PC-9 (cell line): ENCODE measurements at regions not wholly inside any gene's neighbourhood (a gene's known extent, or its start where the extent isn't known, plus 50 kb on each side); places are given as distances from the start of the nearest gene placed in this dataset.
A peak's percentile ranks its signal among the peaks of the same experiment; 100 is the strongest.

Experiments used
- BruUV-seq: library from RNA; stranded (reverse); fragments of 400-500 nt; replicated peaks from 2 replicates; lab custom pipeline; 2021; lab: Mats Ljungman, UMichigan
- CTCF ChIA-PET: fragments of 300-600 bp; sonication (Branson Sonifier 250); formaldehyde crosslinking; loops from one replicate; lab custom pipeline; 2022; ENCODE audit warnings: antibody characterized with exemption; lab: Charles Lee
- POLR2A ChIA-PET: fragments of 300-600 bp; sonication (Branson Sonifier 250); formaldehyde crosslinking; loops from one replicate; lab custom pipeline; 2022; ENCODE audit warnings: antibody characterized with exemption; ENCODE audit not compliant: unreplicated experiment; lab: Charles Lee
- DNase-seq, 2 experiments: peaks; one replicate each; pipeline versions ENCODE4 v3.0.0 to v3.0.0-alpha.2; 2015 to 2022; ENCODE audit warnings: mixed read lengths in 1 of 2
- H2AFZ ChIP-seq: fragments of 200-600 bp; sonication (generic); 2 replicates; pipeline ENCODE4 v1.8.1; 2017; ENCODE audit warnings: antibody characterized with exemption
- H3F3A ChIP-seq: fragments of 200-600 bp; sonication (generic); 2 replicates; pipeline ENCODE4 v1.8.1; 2017; ENCODE audit warnings: antibody characterized with exemption, mild to moderate bottlenecking, low read depth; ENCODE audit not compliant: insufficient read depth
- H3K27ac ChIP-seq: fragments of 200-600 bp; sonication (generic); 2 replicates; pipeline ENCODE4 v1.6.1; 2016; ENCODE audit warnings: mixed run types
- H3K27me3 ChIP-seq: fragments of 200-600 bp; sonication (generic); 2 replicates; pipeline ENCODE4 v1.6.1; 2016; ENCODE audit warnings: low read depth, mixed run types; ENCODE audit not compliant: insufficient read depth
- H3K36me3 ChIP-seq: fragments of 200-600 bp; sonication (generic); 2 replicates; pipeline ENCODE4 v1.6.1; 2016; ENCODE audit warnings: low read depth, mixed run types
- H3K4me1 ChIP-seq: fragments of 200-600 bp; sonication (generic); replicated peaks from 2 replicates; pipeline ENCODE4 v1.6.1; 2016; ENCODE audit warnings: mixed run types; ENCODE audit not compliant: insufficient read depth
- H3K4me2 ChIP-seq: fragments of 200-600 bp; sonication (generic); 2 replicates; pipeline ENCODE4 v1.6.1; 2017; ENCODE audit warnings: mixed run types
- H3K4me3 ChIP-seq: fragments of 200-600 bp; sonication (generic); 2 replicates; pipeline ENCODE4 v1.6.1; 2016; ENCODE audit warnings: mixed run types
- H3K79me2 ChIP-seq: fragments of 200-600 bp; sonication (generic); 2 replicates; pipeline ENCODE4 v1.6.1; 2017; ENCODE audit warnings: low read depth, mixed run types
- H3K9me2 ChIP-seq: fragments of 200-600 bp; sonication (generic); 2 replicates; pipeline ENCODE4 v1.8.1; 2017; ENCODE audit warnings: mild to moderate bottlenecking; ENCODE audit not compliant: insufficient read depth
- H3K9me3 ChIP-seq: fragments of 200-600 bp; sonication (generic); 2 replicates; pipeline ENCODE4 v1.8.1; 2016; ENCODE audit warnings: low read depth; ENCODE audit not compliant: insufficient read depth
- H4K20me1 ChIP-seq: fragments of 200-600 bp; sonication (generic); 2 replicates; pipeline ENCODE4 v1.8.1; 2017; ENCODE audit not compliant: insufficient read depth
- CTCF ChIP-seq: fragments of 200-600 bp; sonication (generic); conservative IDR thresholded peaks from 2 replicates; pipeline ENCODE4 v1.6.1; 2017; ENCODE audit warnings: mixed run types, antibody characterized with exemption, mild to moderate bottlenecking, moderate library complexity
- EZH2 ChIP-seq: fragments of 200-600 bp; sonication (generic); IDR thresholded peaks from 2 replicates; pipeline ENCODE4 v1.8.0; 2017; ENCODE audit warnings: antibody characterized with exemption, low read depth
- intact Hi-C: fragments of 100-400 bp; cut with micrococcal nuclease; formaldehyde crosslinking; loops from one replicate; pipeline ENCODE4 v1.10.0; 2022; ENCODE audit not compliant: unreplicated experiment

GRCh38 chr9:99327667-99328066, 105.6 kb downstream of the SEC61B start:
- no peak overlapping the region for H2AFZ ChIP-seq
- ChIA-PET POLR2A (no interaction called here), CTCF (interaction anchor here (0.7 kb wide), 1 partner anchor 248 kb away, joined by 6 read pairs; no protein-coding TSS in a partner anchor)
- no peak for DNase-seq
- H3F3A ChIP-seq = no peaks in the 10 kb centered on the region
- no peak for TF ChIP-seq EZH2
- no peak for TF ChIP-seq CTCF
- no peak overlapping the region for H3K27ac ChIP-seq
- no peaks in the 10 kb centered on the region for H4K20me1 ChIP-seq
- no TSS peak for BruUV-seq
- intact Hi-C loops = no loop called here
- no peaks in the 10 kb centered on the region for H3K4me1 ChIP-seq
- no peak overlapping the region for H3K4me3 ChIP-seq
- H3K27me3 ChIP-seq = no peaks in the 10 kb centered on the region
- no peaks in the 10 kb centered on the region for H3K79me2 ChIP-seq
- H3K4me2 ChIP-seq = no peak overlapping the region
- H3K9me2 ChIP-seq = no peaks in the 10 kb centered on the region
- H3K36me3 ChIP-seq = no peaks in the 10 kb centered on the region
- no peaks in the 10 kb centered on the region for H3K9me3 ChIP-seq

- Histone ChIP-seq H3K27me3 (no peaks in the 10 kb centered on the region), H4K20me1 (no peaks in the 10 kb centered on the region), H3K9me2 (no peaks in the 10 kb centered on the region), H3K4me2 (no peak overlapping the region), H3K9me3 (no peaks in the 10 kb centered on the region), H3K79me2 (no peaks in the 10 kb centered on the region), H3K27ac (no peak overlapping the region), H2AFZ (no peak overlapping the region), H3K36me3 (no peaks in the 10 kb centered on the region), H3F3A (no peaks in the 10 kb centered on the region), H3K4me3 (no peak overlapping the region), H3K4me1 (peaks cover 14% of the 10 kb centered on the region)
- no peak for DNase-seq
- intact Hi-C loops = no loop called here
- BruUV-seq = no TSS peak
- ChIA-PET CTCF (no interaction called here), POLR2A (no interaction called here)
- TF ChIP-seq CTCF (no peak), EZH2 (no peak)
These were observed 113.2 kb downstream of the SEC61B start for GRCh38 chr9:99335280-99335679.

GRCh38 chr9:99336005-99336404, 113.9 kb downstream of the SEC61B start:
- Histone ChIP-seq H3K9me2 (no peaks in the 10 kb centered on the region), H3K36me3 (no peaks in the 10 kb centered on the region), H3K4me1 (peaks cover 14% of the 10 kb centered on the region), H3K79me2 (no peaks in the 10 kb centered on the region), H3K27me3 (no peaks in the 10 kb centered on the region), H3F3A (no peaks in the 10 kb centered on the region), H3K9me3 (no peaks in the 10 kb centered on the region), H3K4me3 (no peak overlapping the region), H3K4me2 (peak overlapping the region; percentile 41), H4K20me1 (no peaks in the 10 kb centered on the region), H2AFZ (no peak overlapping the region), H3K27ac (no peak overlapping the region)
- intact Hi-C loops = no loop called here
- BruUV-seq = no TSS peak
- no peak for TF ChIP-seq CTCF
- TF ChIP-seq EZH2 = no peak
- POLR2A ChIA-PET = no interaction called here
- CTCF ChIA-PET = no interaction called here
- DNase-seq = no peak
